ENCODE measurements at regions not wholly inside any gene's neighbourhood (a gene's known extent, or its start where the extent isn't known, plus 50 kb on each side); places are given as distances from the start of the nearest gene placed in this dataset.
A peak's percentile ranks its signal among the peaks of the same experiment; 100 is the strongest.
"Not testable (repeated sequence)": the region's sequence is repeated elsewhere in the genome, so short reads cannot be mapped to it uniquely, and the experiment has no call there.

GRCh38 chr15:39260791-39261190 is 320.1 kb upstream of the THBS1 start:
- Histone ChIP-seq H3K4me2 (peak overlapping the region; percentile 72), H2AFZ (ENCODE audit: low read depth) (no peak overlapping the region), H3K9ac (peak overlapping the region; percentile 67), H3K4me1 (ENCODE audit: control insufficient read depth in 1 of 2, insufficient read depth in 2 of 2, low read depth in 1 of 2, low read length in 1 of 2) (peaks cover 0 to 16% of the 10 kb centered on the region in 2 experiments; a peak in 3 of 4 replicates), H3K27ac (ENCODE audit: low read depth in 2 of 2, low read length in 1 of 2) (peak overlapping the region; percentile 81 to 96), H3F3A (replicated peaks; ENCODE audit: insufficient read depth) (peaks cover 41% of the 10 kb centered on the region), H3K36me3 (replicated peaks in 1 of 2; ENCODE audit: control insufficient read depth in 1 of 2, insufficient read depth in 2 of 2, low read length in 1 of 2) (no peaks in the 10 kb centered on the region), H3K9me3 (no peaks in the 10 kb centered on the region), H3K27me3 (ENCODE audit: insufficient read depth) (no peaks in the 10 kb centered on the region), H3K4me3 (ENCODE audit: low read depth in 2 of 2, low read length in 1 of 2) (no peak overlapping the region), H3K9me2 (no peaks in the 10 kb centered on the region), H3K79me2 (ENCODE audit: insufficient read depth) (no peaks in the 10 kb centered on the region), H4K20me1 (ENCODE audit: insufficient read depth) (no peaks in the 10 kb centered on the region)
- TF ChIP-seq, protein P1, sequence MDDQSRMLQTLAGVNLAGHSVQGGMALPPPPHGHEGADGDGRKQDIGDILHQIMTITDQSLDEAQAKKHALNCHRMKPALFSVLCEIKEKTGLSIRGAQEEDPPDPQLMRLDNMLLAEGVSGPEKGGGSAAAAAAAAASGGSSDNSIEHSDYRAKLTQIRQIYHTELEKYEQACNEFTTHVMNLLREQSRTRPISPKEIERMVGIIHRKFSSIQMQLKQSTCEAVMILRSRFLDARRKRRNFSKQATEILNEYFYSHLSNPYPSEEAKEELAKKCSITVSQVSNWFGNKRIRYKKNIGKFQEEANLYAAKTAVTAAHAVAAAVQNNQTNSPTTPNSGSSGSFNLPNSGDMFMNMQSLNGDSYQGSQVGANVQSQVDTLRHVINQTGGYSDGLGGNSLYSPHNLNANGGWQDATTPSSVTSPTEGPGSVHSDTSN (IDR thresholded peaks at IDR 0.05), result no peak
- TF ChIP-seq TCF12 (IDR thresholded peaks at IDR 0.05), result no peak
- TF ChIP-seq ELF1 (IDR thresholded peaks at IDR 0.05), result no peak
- no peak for TF ChIP-seq FOXJ3 (CRISPR knock-in tag; IDR thresholded peaks at IDR 0.05)
- TF ChIP-seq NRF1 (IDR thresholded peaks at IDR 0.05; ENCODE audit: low read depth, low read length), result no peak
- TF ChIP-seq NFIC (IDR thresholded peaks at IDR 0.05; ENCODE audit: borderline replicate concordance), result no peak
- no peak for TF ChIP-seq EZH2phosphoT487 (IDR thresholded peaks at IDR 0.05; ENCODE audit: borderline replicate concordance, low read depth)
- no peak for TF ChIP-seq JUND (IDR thresholded peaks at IDR 0.05)
- TF ChIP-seq FOXM1 (IDR thresholded peaks at IDR 0.05; ENCODE audit: low read depth), result no peak
- TF ChIP-seq CTCF (IDR thresholded peaks at IDR 0.05), result no peak
- TF ChIP-seq POLR2AphosphoS5 (IDR thresholded peaks at IDR 0.05; ENCODE audit: low read depth, low read length), result no peak
- no peak for DNase-seq
- POLR2A ChIA-PET, result no interaction called here
- CTCF ChIA-PET, result no interaction called here

DNA sequence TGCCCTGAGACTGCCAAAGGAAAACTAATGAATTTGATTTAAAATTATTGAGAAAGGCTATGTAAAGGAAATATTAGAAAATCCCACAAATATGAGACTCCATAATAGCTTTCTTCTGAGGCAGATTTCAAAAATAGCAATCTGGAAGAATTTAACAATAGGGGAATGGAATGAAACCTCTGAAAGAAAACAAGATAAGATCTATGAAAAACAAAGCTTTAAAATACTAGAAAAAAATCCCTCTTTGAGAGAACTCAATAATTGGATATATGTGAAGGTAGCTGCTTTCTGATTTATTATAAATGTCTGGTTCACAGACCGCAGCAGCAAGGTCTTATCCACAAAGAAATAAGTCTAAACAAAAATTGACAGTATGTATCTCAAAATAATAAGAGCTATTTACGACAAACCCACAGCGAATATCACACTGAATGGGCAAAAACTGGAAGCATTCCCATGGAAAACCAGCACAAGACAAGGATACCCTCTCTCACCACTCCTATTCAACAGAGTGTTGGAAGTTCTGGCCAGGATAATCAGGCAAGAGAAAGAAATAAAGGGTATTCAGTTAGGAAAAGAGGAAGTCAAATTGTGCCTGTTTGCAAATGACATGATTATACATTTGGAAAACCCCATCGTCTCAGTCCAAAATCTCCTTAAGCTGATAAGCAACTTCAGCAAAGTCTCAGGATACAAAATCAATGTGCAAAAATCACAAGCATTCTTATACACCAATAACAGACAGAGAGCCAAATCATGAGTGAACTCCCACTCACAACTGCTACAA is 319.3 kb upstream of the THBS1 start:
- CTCF ChIA-PET; H3K36me3 ChIP-seq (replicated peaks in 1 of 2; ENCODE audit: control insufficient read depth in 1 of 2, insufficient read depth in 2 of 2, low read length in 1 of 2); H3K9me2 ChIP-seq; H4K20me1 ChIP-seq (ENCODE audit: insufficient read depth); DNase-seq; H2AFZ ChIP-seq (ENCODE audit: low read depth); POLR2A ChIA-PET; H3K27me3 ChIP-seq (ENCODE audit: insufficient read depth); H3K79me2 ChIP-seq (ENCODE audit: insufficient read depth); H3K9me3 ChIP-seq; H3K4me3 ChIP-seq (ENCODE audit: low read depth in 2 of 2, low read length in 1 of 2): not testable (repeated sequence)
- Histone ChIP-seq H3K4me2 (peak overlapping the region; percentile 72), H3F3A (replicated peaks; ENCODE audit: insufficient read depth) (peaks cover 45% of the 10 kb centered on the region), H3K9ac (peak overlapping the region; percentile 67), H3K4me1 (ENCODE audit: control insufficient read depth in 1 of 2, insufficient read depth in 2 of 2, low read depth in 1 of 2, low read length in 1 of 2) (peaks cover 0 to 16% of the 10 kb centered on the region in 2 experiments; a peak in 3 of 4 replicates), H3K27ac (ENCODE audit: low read depth in 2 of 2, low read length in 1 of 2) (peak overlapping the region; percentile 81 to 96; a peak in 3 of 4 replicates)
- TF ChIP-seq TEAD4 (IDR thresholded peaks at IDR 0.05; ENCODE audit: borderline replicate concordance, insufficient read depth), result peak; percentile 93
- TF ChIP-seq FOXM1 (IDR thresholded peaks at IDR 0.05; ENCODE audit: low read depth), result peak; percentile 90
- TF ChIP-seq, protein P1 (IDR thresholded peaks at IDR 0.05), result peak; percentile 93
- peak; percentile 70; the same call in 1 of the 2 replicates for TF ChIP-seq RXRA (IDR thresholded peaks at IDR 0.05; ENCODE audit: borderline replicate concordance, low read depth)
- TF ChIP-seq FOSL2 (IDR thresholded peaks at IDR 0.05; ENCODE audit: borderline replicate concordance, low read depth), result peak; percentile 64; the same call in 1 of the 2 replicates
- peak; percentile 38; the same call in 1 of the 2 replicates for TF ChIP-seq POLR2AphosphoS5 (IDR thresholded peaks at IDR 0.05; ENCODE audit: low read depth, low read length)
- peak; percentile 93 for TF ChIP-seq TCF12 (IDR thresholded peaks at IDR 0.05)
- peak; percentile 99 for TF ChIP-seq MEF2A (IDR thresholded peaks at IDR 0.05; ENCODE audit: borderline replicate concordance, low read depth)
- TF ChIP-seq JUND (IDR thresholded peaks at IDR 0.05), result peak; percentile 83
- TF ChIP-seq NFIC (IDR thresholded peaks at IDR 0.05; ENCODE audit: borderline replicate concordance), result peak; percentile 75; the same call in 1 of the 2 replicates
- TF ChIP-seq EP300 (IDR thresholded peaks at IDR 0.05; ENCODE audit: borderline replicate concordance in 1 of 2, low read depth in 1 of 2, low read length in 1 of 2), result peak; percentile 10 to 98; a peak in 2 of 4 replicates
- 54% methylated on average over 4 of the region's 4 CpGs for WGBS (ENCODE audit: low lambda C conversion rate)

Measured in SK-N-SH (cell line).